Heart right ventricle (tissue), 16 donors: ENCODE measurements at regions not wholly inside any gene's neighbourhood (a gene's known extent, or its start where the extent isn't known, plus 50 kb on each side); places are given as distances from the start of the nearest gene placed in this dataset.

ENCODE experiments used
- ATAC-seq, 8 donors: fragments of 200-7000 bp; cut with Tn5 transposase; one replicate each; pipeline ENCODE4 v1.9.1; 2020; ENCODE audit warnings: mild to moderate bottlenecking in 8 of 8, moderate library complexity in 8 of 8, moderate number of reproducible peaks in 1 of 8
- DNase-seq, 2 donors: peaks; one replicate each; pipeline ENCODE4 v3.0.0-alpha.2; 2020
- H3K27ac ChIP-seq, 10 donors: fragments of 200-600 bp; sonication (generic) in 2 of 10; one replicate each; pipeline versions ENCODE4 v1.5.0 to v1.8.0; 2020 to 2022; ENCODE audit warnings: mild to moderate bottlenecking in 3 of 10
- H3K27me3 ChIP-seq, 7 donors: fragments of 200-600 bp; one replicate each; pipeline ENCODE4 v1.8.0; 2021 to 2022; ENCODE audit warnings: mild to moderate bottlenecking in 2 of 7
- H3K36me3 ChIP-seq, 9 donors: fragments of 200-600 bp; sonication (generic) in 1 of 9; one replicate each; pipeline versions ENCODE4 v1.5.0 to v1.8.0; 2020 to 2022; ENCODE audit warnings: mild to moderate bottlenecking in 2 of 9
- H3K4me1 ChIP-seq, 9 donors: fragments of 200-600 bp; sonication (generic) in 1 of 9; one replicate each; pipeline versions ENCODE4 v1.5.0 to v1.8.0; 2020 to 2022; ENCODE audit warnings: mild to moderate bottlenecking in 4 of 9
- H3K4me3 ChIP-seq, 10 donors: fragments of 200-600 bp; sonication (generic) in 2 of 10; one replicate each; pipeline versions ENCODE4 v1.5.0 to v1.8.0; 2020 to 2022; ENCODE audit warnings: mild to moderate bottlenecking in 7 of 10, moderate library complexity in 2 of 10
- H3K9me3 ChIP-seq, 11 donors: fragments of 200-600 bp in 10 of 11; sonication (generic) in 2 of 11; one replicate each; pipeline versions ENCODE4 v1.5.0 to v1.8.0; 2013 to 2022; ENCODE audit warnings: mild to moderate bottlenecking in 2 of 11, control low read depth in 1 of 11, moderate library complexity in 1 of 11
- CTCF ChIP-seq, 9 donors: fragments of 200-600 bp; sonication (generic) in 2 of 9; IDR thresholded peaks; one replicate each; pipeline versions ENCODE4 v1.5.0 to v1.8.0; 2021 to 2022; ENCODE audit warnings: antibody characterized with exemption in 9 of 9, mild to moderate bottlenecking in 5 of 9, moderate library complexity in 1 of 9
- WGBS, 2 donors: extraction: QIAGEN DNeasy Blood & Tissue Kit; methylation state at CpG; one replicate each; pipeline ENCODE4 v1.1.7; 2013; ENCODE audit warnings: inconsistent platforms in 1 of 2; 5-methylcytosine and 5-hydroxymethylcytosine counted together
- intact Hi-C, 10 donors: fragments of 100-400 bp; cut with DNase I; formaldehyde crosslinking; loops; one replicate each; pipeline versions ENCODE4 v1.11.1 to v1.14.2; 2022
- donor health status: Arrhythmogenic right ventricular cardiomyopathy.
- donor health status: ischemic (EF 13 %, LVEDD 7.1; RV severe dilation, severe dysfunction).
- donor health status: healthy with polysubstance abuse.
- donor health status: DM: no; HTN: yes; CAD: no.
- donor health status: DM: no; HTN: no; CAD: no.
- donor health status: ischemic (EF 25% LVEDD 6.9; RV normal size, moderate dysfunction).
- donor health status: ischemic (EF 25% LVEDD 5.7; RV mildly dilated, moderate dysfunction).
- donor health status: healthy.
- donor health status: DM: yes; HTN: yes; CAD: no.
- donor health status: Ischemic cardiomyopathy.
- donor health status: ischemic (EF 35%, LVEDD 5.7; RV mildly dilated, moderate dysfunction).
- donor health status: nonischemic (EF 11% LVEDD 7.7; RV severe dilation, severe dysfunction).
- donor health status: DM: yes; HTN: yes; CAD: no.
- donor health status: PGD.
- donor health status: ischemic (EF 29% LVEDD 5.4; RV normal size, mild dysfunction).
- donor health status: nonischemic (EF 23%, LVEDD 6.1; RV moderate dilation, normal function).

GRCh38 chrX:115895678-115896329 lies 274.7 kb upstream of the AGTR2 start:
- Histone ChIP-seq H3K27ac (no peak overlapping the region), H3K36me3 (no peaks in the 10 kb centered on the region), H3K27me3 (no peaks in the 10 kb centered on the region), H3K4me3 (no peak overlapping the region), H3K4me1 (peaks cover 0 to 12% (median 0%) of the 10 kb centered on the region in 9 donors), H3K9me3 (no peaks in the 10 kb centered on the region)
- DNase-seq: no peak
- intact Hi-C loops: no loop called here
- TF ChIP-seq CTCF (IDR thresholded peaks at IDR 0.05): no peak
- WGBS, 2 donors: 92% methylated on average over 6 of the region's 6 CpGs
- ATAC-seq: no peak

GRCh38 chrX:115896362-115896761 lies 274.2 kb upstream of the AGTR2 start:
- WGBS, 2 donors: 80 to 89% methylated on average over 5 of the region's 5 CpGs
- Histone ChIP-seq H3K36me3 (no peaks in the 10 kb centered on the region), H3K27me3 (no peaks in the 10 kb centered on the region), H3K4me1 (peaks cover 0 to 12% (median 0%) of the 10 kb centered on the region in 9 donors), H3K27ac (no peak overlapping the region), H3K9me3 (no peaks in the 10 kb centered on the region), H3K4me3 (no peak overlapping the region)
- no peak for TF ChIP-seq CTCF (IDR thresholded peaks at IDR 0.05)
- no peak for ATAC-seq
- intact Hi-C loops: no loop called here
- DNase-seq: no peak

- Histone ChIP-seq H3K4me3 (no peak overlapping the region), H3K36me3 (no peaks in the 10 kb centered on the region), H3K4me1 (peaks cover 0 to 10% (median 0%) of the 10 kb centered on the region in 9 donors), H3K27ac (no peak overlapping the region), H3K9me3 (no peaks in the 10 kb centered on the region), H3K27me3 (no peaks in the 10 kb centered on the region)
- intact Hi-C loops: no loop called here
- ATAC-seq (no peak), DNase-seq (no peak)
- WGBS, 2 donors: 85 to 86% methylated on average over 7 to 8 of the region's 8 CpGs
- no peak for TF ChIP-seq CTCF (IDR thresholded peaks at IDR 0.05)
These were observed 272.6 kb upstream of the AGTR2 start for GRCh38 chrX:115897956-115898355.

GRCh38 chrX:115898382-115899001 lies 272.1 kb upstream of the AGTR2 start:
- Histone ChIP-seq H3K36me3 (no peaks in the 10 kb centered on the region), H3K4me3 (no peak overlapping the region), H3K27me3 (no peaks in the 10 kb centered on the region), H3K27ac (no peak overlapping the region), H3K4me1 (peaks cover 0 to 5% (median 0%) of the 10 kb centered on the region in 9 donors), H3K9me3 (no peaks in the 10 kb centered on the region)
- TF ChIP-seq CTCF (IDR thresholded peaks at IDR 0.05): peak in 2 of 9 donors; percentile 34 to 39
- peak in 2 of 8 donors; percentile 47 to 56 for ATAC-seq
- 88 to 92% methylated on average over 6 to 8 of the region's 8 CpGs for WGBS, 2 donors
- no peak for DNase-seq
- intact Hi-C loops: no loop called here
